ENCODE measurements at regions not wholly inside any gene's neighbourhood (a gene's known extent, or its start where the extent isn't known, plus 50 kb on each side); places are given as distances from the start of the nearest gene placed in this dataset.
A peak's percentile ranks its signal among the peaks of the same experiment; 100 is the strongest.

GRCh38 chr15:95972812-95973211 is 357.7 kb upstream of the NR2F2 start:
- in situ Hi-C loops (cut with HindIII; ENCODE audit: low pct_ligation_motif_present, low pct_unique_long_range_greater_than_20kb, low sequenced_read_pairs), result no loop called here
- DNase-seq, result no peak

- in situ Hi-C loops (cut with HindIII; ENCODE audit: low pct_ligation_motif_present, low pct_unique_long_range_greater_than_20kb, low sequenced_read_pairs), result no loop called here
- no peak for DNase-seq
Measured at GRCh38 chr15:95973566-95974256, 356.8 kb upstream of the NR2F2 start.

- DNase-seq, result no peak
- in situ Hi-C loops (cut with HindIII; ENCODE audit: low pct_ligation_motif_present, low pct_unique_long_range_greater_than_20kb, low sequenced_read_pairs), result no loop called here
Measured at GRCh38 chr15:95975212-95975611, 355.3 kb upstream of the NR2F2 start.

- DNase-seq, result no peak
- in situ Hi-C loops (cut with HindIII; ENCODE audit: low pct_ligation_motif_present, low pct_unique_long_range_greater_than_20kb, low sequenced_read_pairs), result no loop called here
Measured at GRCh38 chr15:95979286-95979685, 351.2 kb upstream of the NR2F2 start.

- no peak for DNase-seq
Measured at GRCh38 chr15:95981209-95981608, 349.3 kb upstream of the NR2F2 start.

GRCh38 chr15:95987299-95987698 is 343.2 kb upstream of the NR2F2 start:
- in situ Hi-C loops (cut with HindIII; ENCODE audit: low pct_ligation_motif_present, low pct_unique_long_range_greater_than_20kb, low sequenced_read_pairs), result no loop called here
- DNase-seq, result no peak

More at GRCh38 chr15:95981209-95981608, 349.3 kb upstream of the NR2F2 start:
- in situ Hi-C loops (cut with HindIII; ENCODE audit: low pct_ligation_motif_present, low pct_unique_long_range_greater_than_20kb, low sequenced_read_pairs), result no loop called here

- in situ Hi-C loops (cut with HindIII; ENCODE audit: low pct_ligation_motif_present, low pct_unique_long_range_greater_than_20kb, low sequenced_read_pairs), result no loop called here
- no peak for DNase-seq
Measured at GRCh38 chr15:95987886-95988573, 342.5 kb upstream of the NR2F2 start.

GRCh38 chr15:95988574-95988887 is 342.0 kb upstream of the NR2F2 start:
- in situ Hi-C loops (cut with HindIII; ENCODE audit: low pct_ligation_motif_present, low pct_unique_long_range_greater_than_20kb, low sequenced_read_pairs), result no loop called here
- DNase-seq, result no peak

- DNase-seq, result no peak
- in situ Hi-C loops (cut with HindIII; ENCODE audit: low pct_ligation_motif_present, low pct_unique_long_range_greater_than_20kb, low sequenced_read_pairs), result no loop called here
Measured at GRCh38 chr15:95989392-95989791, 341.1 kb upstream of the NR2F2 start.

- in situ Hi-C loops (cut with HindIII; ENCODE audit: low pct_ligation_motif_present, low pct_unique_long_range_greater_than_20kb, low sequenced_read_pairs), result no loop called here
- DNase-seq, result no peak
Measured at GRCh38 chr15:95990833-95991232, 339.7 kb upstream of the NR2F2 start.

- peak; percentile 1 for DNase-seq
- in situ Hi-C loops (cut with HindIII; ENCODE audit: low pct_ligation_motif_present, low pct_unique_long_range_greater_than_20kb, low sequenced_read_pairs), result no loop called here
Measured at GRCh38 chr15:95994418-95994817, 336.1 kb upstream of the NR2F2 start.

GRCh38 chr15:95995375-95996168 is 334.9 kb upstream of the NR2F2 start:
- in situ Hi-C loops (cut with HindIII; ENCODE audit: low pct_ligation_motif_present, low pct_unique_long_range_greater_than_20kb, low sequenced_read_pairs), result no loop called here
- peak; percentile 29 for DNase-seq

GRCh38 chr15:95996494-95996893 is 334.0 kb upstream of the NR2F2 start:
- no peak for DNase-seq
- in situ Hi-C loops (cut with HindIII; ENCODE audit: low pct_ligation_motif_present, low pct_unique_long_range_greater_than_20kb, low sequenced_read_pairs), result no loop called here

- DNase-seq, result no peak
- in situ Hi-C loops (cut with HindIII; ENCODE audit: low pct_ligation_motif_present, low pct_unique_long_range_greater_than_20kb, low sequenced_read_pairs), result no loop called here
Measured at GRCh38 chr15:95998935-95999334, 331.6 kb upstream of the NR2F2 start.

- in situ Hi-C loops (cut with HindIII; ENCODE audit: low pct_ligation_motif_present, low pct_unique_long_range_greater_than_20kb, low sequenced_read_pairs), result no loop called here
- DNase-seq, result no peak
Measured at GRCh38 chr15:96002890-96003859, 327.3 kb upstream of the NR2F2 start.

GRCh38 chr15:96005906-96006305 is 324.6 kb upstream of the NR2F2 start:
- in situ Hi-C loops (cut with HindIII; ENCODE audit: low pct_ligation_motif_present, low pct_unique_long_range_greater_than_20kb, low sequenced_read_pairs), result no loop called here
- no peak for DNase-seq

- in situ Hi-C loops (cut with HindIII; ENCODE audit: low pct_ligation_motif_present, low pct_unique_long_range_greater_than_20kb, low sequenced_read_pairs), result no loop called here
- no peak for DNase-seq
Measured at GRCh38 chr15:96011136-96011535, 319.4 kb upstream of the NR2F2 start.

GRCh38 chr15:96014939-96015338 is 315.6 kb upstream of the NR2F2 start:
- no peak for DNase-seq
- in situ Hi-C loops (cut with HindIII; ENCODE audit: low pct_ligation_motif_present, low pct_unique_long_range_greater_than_20kb, low sequenced_read_pairs), result no loop called here

- DNase-seq, result no peak
- in situ Hi-C loops (cut with HindIII; ENCODE audit: low pct_ligation_motif_present, low pct_unique_long_range_greater_than_20kb, low sequenced_read_pairs), result no loop called here
Measured at GRCh38 chr15:96019114-96019513, 311.4 kb upstream of the NR2F2 start.

Measured in ACHN (cell line).